Thyroid gland (tissue), 4 donors: ENCODE measurements at regions not wholly inside any gene's neighbourhood (a gene's known extent, or its start where the extent isn't known, plus 50 kb on each side); places are given as distances from the start of the nearest gene placed in this dataset.

ENCODE experiments used
- POLR2A ChIP-seq, 2 donors: fragments of 450-650 bp; IDR thresholded peaks; one replicate each; pipeline ENCODE4 v1.6.1; 2017; ENCODE audit warnings: antibody characterized with exemption in 2 of 2, mild to moderate bottlenecking in 2 of 2, moderate library complexity in 1 of 2
- TF ChIP-seq, protein P1 (sequence below), 6 experiments: fragments of 200-600 bp in 3 of 6; fragments of 450-650 bp in 3 of 6; sonication (generic) in 3 of 6; IDR thresholded peaks; one replicate each; pipeline ENCODE4 v1.5.1; 2016 to 2019; ENCODE audit warnings: antibody characterized with exemption in 6 of 6, mild to moderate bottlenecking in 2 of 6, inconsistent platforms in 1 of 6, moderate library complexity in 1 of 6

DNA sequence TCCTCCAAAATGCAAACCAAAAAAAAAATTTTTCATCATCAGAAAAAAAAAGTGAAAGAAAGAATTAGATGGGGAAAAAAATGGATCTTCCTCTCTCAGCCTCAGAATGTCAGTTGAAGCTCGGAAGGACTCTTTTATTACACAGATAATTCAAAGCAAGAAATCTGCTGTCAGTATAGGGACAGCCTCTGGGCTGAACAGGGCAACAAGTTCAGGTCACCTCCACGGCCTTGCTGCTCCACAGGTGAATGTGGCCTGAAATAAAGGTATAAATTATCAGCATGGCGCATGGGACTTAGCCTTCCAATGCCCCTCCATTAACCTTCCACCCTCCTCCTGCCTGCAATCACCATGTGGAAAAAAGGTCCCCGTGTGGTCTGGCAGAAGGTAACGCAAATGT is 316.8 kb upstream of the POU3F3 start:
- TF ChIP-seq, protein P1, sequence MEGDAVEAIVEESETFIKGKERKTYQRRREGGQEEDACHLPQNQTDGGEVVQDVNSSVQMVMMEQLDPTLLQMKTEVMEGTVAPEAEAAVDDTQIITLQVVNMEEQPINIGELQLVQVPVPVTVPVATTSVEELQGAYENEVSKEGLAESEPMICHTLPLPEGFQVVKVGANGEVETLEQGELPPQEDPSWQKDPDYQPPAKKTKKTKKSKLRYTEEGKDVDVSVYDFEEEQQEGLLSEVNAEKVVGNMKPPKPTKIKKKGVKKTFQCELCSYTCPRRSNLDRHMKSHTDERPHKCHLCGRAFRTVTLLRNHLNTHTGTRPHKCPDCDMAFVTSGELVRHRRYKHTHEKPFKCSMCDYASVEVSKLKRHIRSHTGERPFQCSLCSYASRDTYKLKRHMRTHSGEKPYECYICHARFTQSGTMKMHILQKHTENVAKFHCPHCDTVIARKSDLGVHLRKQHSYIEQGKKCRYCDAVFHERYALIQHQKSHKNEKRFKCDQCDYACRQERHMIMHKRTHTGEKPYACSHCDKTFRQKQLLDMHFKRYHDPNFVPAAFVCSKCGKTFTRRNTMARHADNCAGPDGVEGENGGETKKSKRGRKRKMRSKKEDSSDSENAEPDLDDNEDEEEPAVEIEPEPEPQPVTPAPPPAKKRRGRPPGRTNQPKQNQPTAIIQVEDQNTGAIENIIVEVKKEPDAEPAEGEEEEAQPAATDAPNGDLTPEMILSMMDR (IDR thresholded peaks at IDR 0.05), result no peak
- no peak for TF ChIP-seq POLR2A (IDR thresholded peaks at IDR 0.05)
